Left kidney (tissue), 1 donor: ENCODE measurements at regions not wholly inside any gene's neighbourhood (a gene's known extent, or its start where the extent isn't known, plus 50 kb on each side); places are given as distances from the start of the nearest gene placed in this dataset.

Experiments used
- DNase-seq: peaks from one replicate; pipeline ENCODE4 v3.0.0-alpha.2; 2013

DNA sequence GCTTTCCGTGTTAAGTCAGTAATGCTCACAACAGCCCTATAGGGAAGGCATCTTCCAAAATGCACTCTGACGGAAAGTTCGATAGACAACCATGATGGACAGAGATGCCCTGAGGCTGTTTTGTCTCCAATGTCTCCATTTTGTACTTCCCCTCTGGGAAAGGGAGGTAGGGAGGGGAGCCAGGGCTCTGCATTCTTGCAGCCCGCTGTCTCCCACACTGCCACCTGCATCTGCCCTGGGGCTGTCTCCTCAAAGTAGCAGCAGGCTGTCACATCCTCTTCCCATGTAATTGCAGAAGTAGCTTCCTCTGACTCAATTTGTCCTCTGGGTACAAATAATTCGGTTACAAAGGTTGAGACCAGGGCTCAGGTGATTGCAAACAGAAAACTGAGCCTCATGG, 131.4 kb downstream of the GPAM start:
- DNase-seq = no peak

DNA sequence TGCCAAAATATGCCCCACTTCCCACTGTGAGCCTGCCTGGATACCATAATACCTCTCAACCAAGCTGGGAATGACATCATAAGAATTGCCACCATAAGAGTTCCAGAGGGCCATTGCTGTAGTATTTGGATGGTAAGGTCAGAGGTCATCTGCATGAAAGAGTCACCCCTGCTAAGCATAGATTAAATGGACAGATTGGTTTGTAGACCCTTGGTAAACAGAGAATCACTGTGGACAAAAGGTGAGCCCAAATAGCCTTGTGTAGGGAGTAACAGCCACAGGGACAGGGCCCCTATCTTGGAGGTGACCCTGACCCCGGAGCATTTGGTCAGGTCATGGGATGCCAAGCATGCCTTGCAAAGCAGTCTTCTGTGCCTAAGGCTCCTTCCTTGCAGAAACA, 129.7 kb downstream of the GPAM start:
- DNase-seq = no peak

- DNase-seq = no peak
Observed at GRCh38 chr10:112054516-112054915, 129.0 kb downstream of the GPAM start.

DNA sequence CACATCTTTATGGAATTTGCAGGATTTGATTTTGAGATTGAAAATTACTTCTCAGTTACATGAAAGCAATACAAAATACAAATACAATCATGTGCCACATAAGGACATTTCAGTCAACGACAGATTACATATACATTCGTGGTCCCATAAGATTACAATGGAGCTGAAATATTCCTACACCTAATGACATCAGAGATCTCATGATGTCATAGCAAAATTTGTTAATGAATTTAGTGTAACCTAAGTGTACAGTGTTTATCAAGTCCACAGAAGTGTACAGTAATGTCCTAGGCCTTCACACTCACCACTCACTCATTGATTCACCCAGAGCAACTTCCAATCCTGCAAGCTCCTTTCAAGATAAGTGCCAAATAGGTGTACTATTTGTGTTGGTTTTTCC, 126.5 kb downstream of the GPAM start:
- no peak for DNase-seq

DNA sequence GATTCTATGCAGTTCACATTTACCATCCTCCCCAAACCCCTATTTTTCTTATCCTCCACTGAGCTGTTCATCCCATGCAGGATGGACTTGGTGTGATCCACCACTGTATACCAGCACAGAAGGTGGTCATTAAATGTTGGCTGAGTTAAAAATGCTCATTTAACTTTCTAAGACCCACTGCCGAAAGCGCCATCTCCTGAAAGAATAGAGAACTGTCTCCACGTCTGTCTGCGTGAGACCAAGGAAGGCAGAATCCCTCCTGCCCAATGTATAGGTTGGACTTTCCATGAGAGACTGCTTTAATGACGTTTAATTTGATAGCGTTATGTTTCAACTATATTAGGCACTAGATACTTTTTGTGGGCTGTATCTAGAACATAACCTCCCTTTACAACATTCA, 124.3 kb downstream of the GPAM start:
- no peak for DNase-seq

GRCh38 chr10:112071596-112072133, 111.9 kb downstream of the GPAM start:
- no peak for DNase-seq

GRCh38 chr10:112078003-112078402, 105.6 kb downstream of the GPAM start:
- no peak for DNase-seq

DNA sequence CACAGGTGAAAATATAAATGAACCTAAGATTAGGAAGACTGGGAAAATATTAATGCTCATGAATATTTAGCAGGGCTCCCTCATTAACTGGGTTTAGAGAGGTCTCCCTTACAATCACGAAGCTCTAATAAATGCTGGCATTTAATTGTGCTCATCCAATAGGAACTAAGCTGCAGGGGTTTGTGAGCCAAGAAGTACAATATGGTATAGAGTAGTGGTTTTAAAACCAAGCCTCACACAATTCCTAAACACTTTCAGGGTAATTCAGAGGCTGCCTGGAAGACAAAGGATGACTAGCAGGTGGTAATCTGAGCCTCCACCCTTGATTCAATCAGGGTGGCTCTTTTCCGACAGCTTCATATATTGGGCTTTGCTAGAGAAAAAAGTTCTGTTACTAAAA, 103.3 kb downstream of the GPAM start:
- no peak for DNase-seq

- peak; percentile 55 for DNase-seq
Observed at GRCh38 chr10:112082120-112082519, 101.4 kb downstream of the GPAM start.

GRCh38 chr10:112083472-112083871, 100.1 kb downstream of the GPAM start:
- no peak for DNase-seq

DNA sequence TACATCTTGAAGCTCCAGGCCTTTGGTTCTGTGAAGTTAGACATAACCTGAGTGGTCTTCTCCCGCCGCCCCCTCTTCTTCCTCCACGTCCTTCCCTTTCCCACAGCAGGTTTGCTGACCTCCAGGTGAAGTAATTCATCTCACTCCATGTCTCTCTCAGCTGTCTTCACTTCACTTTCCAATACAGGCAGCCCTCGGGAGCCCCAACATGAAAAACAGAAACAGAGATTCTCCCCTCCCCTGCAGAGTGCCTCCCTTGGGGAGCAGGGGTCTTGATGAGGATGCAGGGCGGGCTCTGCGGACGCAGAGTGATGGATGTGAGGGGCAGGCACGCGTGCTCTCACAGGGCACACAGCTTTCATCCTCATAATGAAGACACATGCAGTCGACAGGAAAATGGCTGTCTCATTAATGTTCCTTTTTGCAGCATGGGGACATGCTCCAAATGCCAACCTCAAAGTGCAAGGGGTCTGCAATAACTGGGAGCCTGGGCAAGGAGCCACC, 95.6 kb downstream of the GPAM start:
- DNase-seq = no peak

GRCh38 chr10:112091703-112092102, 91.9 kb downstream of the GPAM start:
- DNase-seq = no peak

DNA sequence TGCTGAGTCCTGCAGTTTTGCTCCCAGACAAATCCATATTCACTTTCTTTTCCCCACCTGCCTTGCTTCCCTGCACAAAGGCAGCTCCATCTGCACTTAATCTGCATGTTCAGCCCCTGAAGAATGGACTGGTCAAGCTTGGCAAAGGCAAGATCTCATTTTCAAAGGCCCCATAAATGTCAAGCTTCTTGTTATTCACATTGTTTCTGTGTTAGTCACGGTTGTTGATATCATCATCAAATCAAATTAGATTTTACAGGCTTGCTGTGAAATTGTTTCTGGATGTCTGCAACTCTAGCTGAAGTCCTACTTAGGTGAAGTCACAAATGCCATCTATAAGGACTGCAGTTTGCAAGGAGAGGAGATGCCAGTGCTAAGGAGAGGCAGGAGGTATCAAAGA, 91.0 kb downstream of the GPAM start:
- DNase-seq = no peak

DNA sequence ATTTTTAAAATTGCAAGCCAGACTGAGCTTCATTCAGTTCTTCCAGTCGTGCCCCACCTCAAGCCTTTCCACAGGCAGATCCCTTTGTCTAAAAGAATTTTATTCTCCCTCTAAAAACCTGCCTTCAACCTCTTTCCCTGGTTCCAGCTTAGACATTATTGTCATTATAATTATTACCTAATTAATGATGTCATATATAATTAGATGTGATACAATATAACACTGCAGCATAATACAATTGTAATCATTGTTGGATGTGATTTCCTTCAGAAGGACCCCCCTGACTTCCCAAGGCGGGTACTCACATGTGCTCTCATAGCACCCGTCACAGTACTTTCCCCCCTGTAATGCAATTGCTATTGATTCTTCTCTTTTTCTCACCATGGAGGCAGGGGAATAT, 88.6 kb downstream of the GPAM start:
- DNase-seq = no peak

DNA sequence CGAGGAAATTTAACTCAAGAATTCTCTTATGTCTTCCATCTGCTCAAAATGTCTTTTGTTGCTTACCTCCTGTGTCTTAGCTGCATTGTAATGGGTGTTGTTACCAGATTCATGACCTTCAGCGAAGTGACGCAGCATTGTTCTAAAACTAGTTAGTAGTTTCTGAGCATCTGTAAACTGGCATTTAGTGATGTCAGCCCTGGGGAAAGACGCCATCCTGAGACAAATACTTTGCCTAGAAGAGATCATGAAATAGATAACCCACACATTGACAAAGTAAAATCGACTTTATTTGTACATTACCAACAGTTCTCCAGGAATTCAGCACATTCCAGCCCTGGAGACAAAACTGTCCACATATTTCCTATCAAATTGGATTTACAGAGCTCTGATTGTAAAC, 87.8 kb downstream of the GPAM start:
- DNase-seq = no peak

DNA sequence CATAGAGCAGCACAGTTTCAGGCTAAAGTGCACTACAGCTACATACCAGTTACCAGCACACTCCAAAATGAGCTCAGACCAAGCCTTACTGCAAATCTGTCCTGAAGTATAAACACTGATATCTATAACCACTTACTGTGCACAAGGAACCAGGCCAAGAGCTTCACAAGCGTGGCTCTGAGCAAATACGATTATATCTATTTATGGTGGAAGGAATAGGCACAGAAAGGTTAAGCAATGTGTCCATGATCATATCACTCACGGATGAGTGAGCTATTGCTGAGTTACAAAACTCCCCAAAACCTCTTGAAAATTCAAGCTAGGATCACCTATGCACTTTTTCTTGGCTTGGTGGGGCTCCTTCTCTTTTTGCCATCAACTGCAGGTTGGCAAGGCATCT, 84.9 kb downstream of the GPAM start:
- no peak for DNase-seq
